DMS153 treated with DMSO at 0.1 percent for 48 hours (cell line): ENCODE measurements at regions not wholly inside any gene's neighbourhood (a gene's known extent, or its start where the extent isn't known, plus 50 kb on each side); places are given as distances from the start of the nearest gene placed in this dataset.
A peak's percentile ranks its signal among the peaks of the same experiment; 100 is the strongest.
"Not testable (repeated sequence)": the region's sequence is repeated elsewhere in the genome, so short reads cannot be mapped to it uniquely, and the experiment has no call there.

Experiments used
- DNase-seq: peaks from one replicate; lab custom pipeline; 2025; ENCODE audit not compliant: unreplicated experiment; lab: John Stamatoyannopoulos, UW

DNA sequence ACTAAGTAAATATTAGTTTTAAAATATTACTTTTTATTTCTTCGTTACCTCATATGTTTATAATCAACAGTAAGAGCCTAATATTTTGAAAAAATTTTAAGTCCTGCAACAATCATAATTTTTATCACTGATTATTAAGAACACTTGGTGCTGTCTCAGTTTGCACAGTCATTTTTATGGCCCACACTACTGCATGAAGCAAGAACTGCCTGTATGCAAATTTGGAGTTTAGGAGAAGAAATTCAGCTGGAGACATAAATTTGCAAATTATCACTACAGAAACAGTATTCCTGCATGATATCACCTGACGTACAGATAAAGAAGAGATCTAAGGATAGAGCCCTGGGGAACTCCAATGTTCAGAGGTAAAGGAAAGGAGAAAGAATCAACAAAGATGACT is 144.1 kb upstream of the RBBP8 start:
- no peak for DNase-seq

- no peak for DNase-seq
Measured at GRCh38 chr18:22789600-22789999, 143.5 kb upstream of the RBBP8 start.

DNA sequence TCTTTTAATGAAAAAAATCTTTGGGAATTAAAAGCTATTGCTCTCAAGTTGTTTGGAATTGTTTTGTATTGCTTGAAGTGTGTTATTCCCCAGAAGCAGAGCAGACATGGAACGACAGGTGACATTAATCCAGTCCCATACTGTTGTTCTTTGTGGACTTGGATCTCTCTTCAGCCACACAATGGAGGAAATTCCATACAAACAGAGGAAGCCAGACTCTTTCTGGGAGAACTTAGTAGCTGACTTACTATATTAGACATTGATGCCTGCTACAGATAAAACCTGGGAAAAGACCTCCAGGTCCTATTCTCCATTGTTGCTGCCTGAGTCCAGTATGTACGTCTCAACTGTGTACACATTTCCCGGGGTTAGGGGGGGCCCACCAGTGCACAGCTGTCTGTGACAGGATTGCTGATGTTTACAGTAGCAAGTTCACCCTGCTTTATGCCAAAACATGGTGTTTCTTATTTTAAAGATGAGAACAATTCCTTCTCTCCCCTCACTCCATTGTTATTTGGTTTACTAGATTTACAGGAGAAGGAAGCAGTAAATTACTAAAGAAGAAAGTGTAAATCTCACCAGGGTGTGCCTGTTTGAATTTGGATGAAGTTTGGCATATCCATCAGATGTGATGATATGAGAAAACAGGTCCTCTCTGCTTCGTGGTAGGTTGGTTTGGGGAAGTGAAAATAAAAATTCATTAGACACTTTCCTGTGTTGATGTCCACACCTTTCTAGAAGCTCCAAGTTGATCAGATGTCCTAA is 142.4 kb upstream of the RBBP8 start:
- DNase-seq, result no peak

GRCh38 chr18:22791310-22791610 is 141.9 kb upstream of the RBBP8 start:
- DNase-seq, result no peak

DNA sequence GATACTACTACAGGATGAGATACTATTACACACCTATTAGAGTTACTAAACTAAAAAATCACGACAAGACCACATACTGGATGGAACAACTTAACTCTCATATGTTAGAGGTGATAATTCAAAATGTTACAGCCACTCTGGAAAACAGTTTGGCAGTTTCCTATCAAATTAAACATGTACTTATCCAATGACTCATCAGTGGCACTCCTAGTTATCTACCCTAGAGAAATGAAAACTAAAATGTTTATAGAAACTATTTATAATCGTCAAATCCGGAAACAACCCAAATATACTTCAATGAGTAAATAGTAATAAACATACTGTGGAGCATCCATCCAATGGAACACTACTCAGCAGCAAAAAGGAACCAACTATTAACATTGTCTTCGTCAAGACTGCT is 137.0 kb upstream of the RBBP8 start:
- DNase-seq, result no peak

DNA sequence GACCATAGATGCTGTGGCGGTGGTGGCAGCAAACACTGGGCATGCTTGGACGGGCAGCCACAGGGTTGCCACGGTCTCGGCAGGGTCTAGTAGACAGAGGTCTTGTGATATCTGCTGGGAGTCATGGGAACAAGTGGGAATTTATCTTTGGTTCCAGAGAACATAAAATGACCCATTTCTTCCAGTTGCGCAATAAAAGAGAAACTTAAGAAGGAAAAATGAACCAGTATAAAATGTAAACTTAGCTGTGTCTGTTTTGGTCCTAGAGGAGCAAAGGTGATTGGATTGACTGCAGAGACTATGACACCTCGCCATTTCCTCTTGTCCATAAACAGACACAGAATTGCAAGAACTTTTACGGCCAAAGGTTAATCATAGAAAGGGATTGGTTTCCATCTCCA is 132.6 kb upstream of the RBBP8 start:
- DNase-seq, result no peak

DNA sequence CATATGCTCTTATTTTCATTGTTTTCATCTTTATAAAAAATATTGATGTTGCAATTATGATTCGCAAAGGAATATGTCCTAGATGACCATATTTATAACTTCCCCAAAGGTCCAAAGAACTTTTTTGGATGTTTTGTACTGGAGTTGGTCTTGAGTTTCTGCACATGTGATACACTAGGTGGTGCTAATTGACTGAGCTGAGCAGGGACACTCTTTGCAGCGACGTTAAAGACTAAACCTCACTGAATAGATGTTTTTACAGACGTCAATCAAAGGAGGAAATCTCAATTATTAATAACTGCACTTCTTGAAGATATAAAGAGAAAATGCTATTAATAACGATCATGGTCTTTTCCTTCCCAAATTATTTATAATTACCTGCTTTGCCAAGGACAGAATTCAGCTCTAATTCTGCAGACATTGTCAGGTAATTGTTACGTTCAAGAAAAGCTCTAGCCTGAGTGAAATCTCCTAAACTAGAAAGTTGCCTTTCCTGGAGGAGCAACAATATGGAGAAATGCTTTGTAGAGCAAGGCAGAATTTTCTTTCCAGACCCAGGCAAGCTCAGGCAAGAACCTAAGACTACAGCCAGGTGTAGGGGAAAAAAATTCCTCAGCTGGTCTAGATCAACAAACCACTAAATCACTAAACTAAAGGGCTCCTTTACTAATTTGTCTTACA is 119.3 kb upstream of the RBBP8 start:
- DNase-seq, result peak; percentile 42

- DNase-seq, result no peak
Measured at GRCh38 chr18:22814329-22814703, 118.8 kb upstream of the RBBP8 start.

GRCh38 chr18:22816266-22817176 is 116.6 kb upstream of the RBBP8 start:
- DNase-seq, result peak; percentile 46

DNA sequence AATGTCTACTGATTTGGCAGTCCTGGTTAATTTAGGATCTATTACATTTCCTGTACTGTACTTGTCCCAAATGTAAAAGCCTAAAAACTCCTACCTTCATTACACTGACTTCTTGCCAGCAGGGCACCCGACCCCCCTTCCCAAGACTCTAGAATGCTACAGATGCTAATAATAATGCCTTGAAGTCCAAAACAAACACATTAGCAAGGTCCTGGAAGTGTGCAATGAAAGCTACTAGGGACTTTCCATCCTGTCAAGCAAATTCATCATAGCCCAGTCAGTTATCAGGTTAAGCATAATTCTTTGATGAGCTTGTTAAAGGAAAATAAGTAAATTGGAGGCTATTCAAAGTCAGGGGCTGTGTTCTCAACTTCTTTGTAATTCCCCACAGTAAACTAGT is 115.3 kb upstream of the RBBP8 start:
- DNase-seq, result no peak

GRCh38 chr18:22822024-22822423 is 111.1 kb upstream of the RBBP8 start:
- DNase-seq, result no peak

- DNase-seq, result no peak
Measured at GRCh38 chr18:22822841-22823508, 110.2 kb upstream of the RBBP8 start.

- DNase-seq, result no peak
Measured at GRCh38 chr18:22826726-22827125, 106.4 kb upstream of the RBBP8 start.

DNA sequence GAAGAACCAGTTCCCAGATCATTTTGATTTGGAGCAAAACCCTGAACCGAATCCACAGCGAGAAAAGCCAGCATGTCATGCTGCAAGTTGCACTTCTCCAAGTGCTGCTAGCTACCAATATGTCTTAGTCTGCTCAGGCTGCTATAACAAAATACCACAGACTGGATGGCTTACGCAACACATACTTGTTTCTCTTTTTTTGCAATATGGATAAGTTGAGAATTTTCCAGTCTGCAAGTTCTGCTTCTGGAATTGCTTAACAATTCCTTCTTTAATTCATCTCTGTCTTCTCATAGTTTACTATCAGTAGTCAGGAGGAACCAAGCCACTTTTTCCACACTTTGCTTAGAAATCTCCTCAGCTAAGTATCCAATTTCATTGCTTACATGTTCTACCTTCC is 105.9 kb upstream of the RBBP8 start:
- no peak for DNase-seq

DNA sequence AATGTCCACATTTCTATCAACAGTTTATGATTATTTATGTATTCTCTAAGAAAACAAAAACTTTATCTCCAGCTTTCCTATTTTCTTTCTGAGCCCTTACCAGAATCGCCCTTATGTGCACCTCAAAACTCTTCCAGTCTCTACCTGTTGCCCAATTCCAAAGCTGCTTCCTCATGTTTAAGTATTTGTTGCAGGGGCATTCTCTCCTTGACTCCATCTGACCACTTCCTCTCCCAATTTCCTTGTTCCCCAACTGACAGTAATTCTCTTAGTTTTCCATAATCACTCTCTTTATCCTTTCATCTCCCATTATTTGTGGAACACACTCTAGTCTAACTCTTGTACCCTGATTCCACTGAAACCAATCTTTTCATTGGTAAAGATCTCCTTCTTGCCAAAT is 105.4 kb upstream of the RBBP8 start:
- no peak for DNase-seq

GRCh38 chr18:22828171-22828570 is 105.0 kb upstream of the RBBP8 start:
- no peak for DNase-seq

DNA sequence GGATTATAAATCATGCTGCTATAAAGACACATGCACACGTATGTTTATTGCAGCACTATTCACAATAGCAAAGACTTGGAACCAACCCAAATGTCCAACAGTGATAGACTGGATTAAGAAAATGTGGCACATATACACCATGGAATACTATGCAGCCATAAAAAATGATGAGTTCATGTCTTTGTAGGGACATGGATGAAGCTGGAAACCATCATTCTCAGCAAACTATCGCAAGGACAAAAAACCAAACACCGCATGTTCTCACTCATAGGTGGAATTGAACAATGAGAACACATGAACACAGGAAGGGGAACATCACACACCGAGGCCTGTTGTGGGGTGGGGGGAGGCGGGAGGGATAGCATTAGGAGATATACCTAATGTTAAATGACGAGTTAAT is 104.5 kb upstream of the RBBP8 start:
- not testable (repeated sequence) for DNase-seq

GRCh38 chr18:22829781-22830180 is 103.3 kb upstream of the RBBP8 start:
- DNase-seq, result peak; percentile 27

GRCh38 chr18:22830511-22830910 is 102.6 kb upstream of the RBBP8 start:
- DNase-seq, result no peak

- DNase-seq, result no peak
Measured at GRCh38 chr18:22831441-22831904, 101.7 kb upstream of the RBBP8 start.

- DNase-seq, result no peak
Measured at GRCh38 chr18:22836932-22837331, 96.2 kb upstream of the RBBP8 start.
